ENCODE measurements at regions not wholly inside any gene's neighbourhood (a gene's known extent, or its start where the extent isn't known, plus 50 kb on each side); places are given as distances from the start of the nearest gene placed in this dataset.

DNA sequence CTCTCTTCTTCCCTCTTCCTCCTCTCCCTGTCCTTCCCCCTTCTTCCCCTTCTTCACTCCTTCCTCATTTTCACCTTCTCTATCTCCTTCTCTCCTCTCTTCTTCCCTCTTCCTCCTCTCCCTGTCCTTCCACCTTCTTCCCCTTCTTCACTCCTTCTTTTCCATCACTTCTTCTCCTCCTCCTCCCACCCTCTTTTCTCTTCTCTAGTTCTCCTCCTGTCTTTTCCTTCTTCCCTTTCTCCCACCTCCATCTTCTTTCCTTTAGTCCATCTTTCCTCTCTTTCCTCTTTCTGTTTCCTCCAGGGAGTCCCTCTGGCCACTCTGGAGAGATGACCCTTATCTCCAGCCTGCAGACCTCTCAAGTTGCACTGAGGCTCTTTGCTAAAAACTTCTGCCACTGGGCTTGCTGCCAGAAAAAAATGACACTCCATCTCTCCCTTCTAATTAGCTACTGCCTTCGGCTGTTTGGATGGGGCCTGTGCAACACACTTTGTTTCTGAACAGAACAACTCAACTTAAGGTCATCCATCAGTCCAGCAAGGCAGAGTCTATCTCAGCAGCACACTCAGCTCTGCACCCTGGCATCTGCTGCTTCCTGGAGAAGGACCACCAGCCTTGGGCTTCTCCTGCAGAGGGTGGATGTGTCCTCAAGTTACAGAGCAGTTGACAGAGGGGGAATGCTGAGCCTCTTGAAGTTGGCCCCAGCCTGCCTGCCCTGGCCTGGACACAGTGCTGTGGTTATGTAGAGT, 538.8 kb downstream of the MATN1 start:
- TF ChIP-seq, protein P1, sequence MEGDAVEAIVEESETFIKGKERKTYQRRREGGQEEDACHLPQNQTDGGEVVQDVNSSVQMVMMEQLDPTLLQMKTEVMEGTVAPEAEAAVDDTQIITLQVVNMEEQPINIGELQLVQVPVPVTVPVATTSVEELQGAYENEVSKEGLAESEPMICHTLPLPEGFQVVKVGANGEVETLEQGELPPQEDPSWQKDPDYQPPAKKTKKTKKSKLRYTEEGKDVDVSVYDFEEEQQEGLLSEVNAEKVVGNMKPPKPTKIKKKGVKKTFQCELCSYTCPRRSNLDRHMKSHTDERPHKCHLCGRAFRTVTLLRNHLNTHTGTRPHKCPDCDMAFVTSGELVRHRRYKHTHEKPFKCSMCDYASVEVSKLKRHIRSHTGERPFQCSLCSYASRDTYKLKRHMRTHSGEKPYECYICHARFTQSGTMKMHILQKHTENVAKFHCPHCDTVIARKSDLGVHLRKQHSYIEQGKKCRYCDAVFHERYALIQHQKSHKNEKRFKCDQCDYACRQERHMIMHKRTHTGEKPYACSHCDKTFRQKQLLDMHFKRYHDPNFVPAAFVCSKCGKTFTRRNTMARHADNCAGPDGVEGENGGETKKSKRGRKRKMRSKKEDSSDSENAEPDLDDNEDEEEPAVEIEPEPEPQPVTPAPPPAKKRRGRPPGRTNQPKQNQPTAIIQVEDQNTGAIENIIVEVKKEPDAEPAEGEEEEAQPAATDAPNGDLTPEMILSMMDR (IDR thresholded peaks at IDR 0.05; ENCODE audit: low read depth, low read length): no peak
- Histone ChIP-seq H3K27me3 (ENCODE audit: insufficient read depth, low read depth, severe bottlenecking) (no peaks in the 10 kb centered on the region), H3K36me3 (no peaks in the 10 kb centered on the region), H3K4me3 (ENCODE audit: low read depth, low read length) (no peak overlapping the region), H3K27ac (no peak overlapping the region), H3K9me3 (ENCODE audit: severe bottlenecking) (no peaks in the 10 kb centered on the region)
- no peak for DNase-seq

DNA sequence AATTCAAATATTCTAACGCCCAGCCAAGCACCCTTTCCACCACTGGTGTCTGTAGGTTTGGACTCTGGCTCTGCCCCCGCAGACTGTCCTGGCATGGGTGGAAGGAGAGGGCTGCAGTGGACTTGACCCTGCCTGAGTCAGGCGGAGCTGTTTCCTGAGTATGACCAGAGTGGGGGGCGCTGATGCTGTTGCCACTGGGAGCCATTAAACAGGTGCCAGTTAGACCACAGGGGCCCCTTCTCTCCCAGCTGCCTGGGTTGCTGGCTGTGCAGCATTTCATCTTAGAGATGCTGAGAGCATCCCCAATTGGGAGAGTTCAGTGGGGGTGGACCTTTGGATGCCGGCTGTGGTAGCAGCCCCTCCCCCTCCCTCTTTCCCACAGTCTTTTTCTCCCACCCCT, 539.5 kb downstream of the MATN1 start:
- Histone ChIP-seq H3K9me3 (ENCODE audit: severe bottlenecking) (no peaks in the 10 kb centered on the region), H3K27ac (no peak overlapping the region), H3K27me3 (ENCODE audit: insufficient read depth, low read depth, severe bottlenecking) (no peaks in the 10 kb centered on the region), H3K4me3 (ENCODE audit: low read depth, low read length) (no peak overlapping the region), H3K36me3 (no peaks in the 10 kb centered on the region)
- no peak for DNase-seq
- TF ChIP-seq, protein P1 (IDR thresholded peaks at IDR 0.05; ENCODE audit: low read depth, low read length): no peak

DNA sequence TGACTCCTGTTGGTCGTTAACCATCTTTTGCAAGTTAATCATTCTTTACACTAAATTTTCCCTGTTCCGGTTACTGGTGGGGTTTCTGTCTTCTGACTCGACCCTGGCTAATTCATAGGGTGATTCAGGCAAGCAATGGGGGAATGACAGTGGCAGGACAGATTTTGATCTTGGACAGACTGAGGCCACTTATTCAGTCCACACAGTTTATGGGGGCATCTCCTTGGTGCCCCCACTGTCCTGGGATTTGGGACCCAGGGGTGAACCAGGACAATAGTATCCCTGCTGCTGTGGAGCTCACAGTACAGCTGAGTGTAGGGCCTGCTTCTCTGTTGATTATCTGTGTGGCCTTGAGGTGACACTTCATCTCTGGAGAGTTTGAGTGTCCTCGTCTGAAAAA, 540.4 kb downstream of the MATN1 start:
- DNase-seq: no peak
- Histone ChIP-seq H3K27me3 (ENCODE audit: insufficient read depth, low read depth, severe bottlenecking) (no peaks in the 10 kb centered on the region), H3K27ac (no peak overlapping the region), H3K4me3 (ENCODE audit: low read depth, low read length) (no peak overlapping the region), H3K36me3 (no peaks in the 10 kb centered on the region), H3K9me3 (ENCODE audit: severe bottlenecking) (no peaks in the 10 kb centered on the region)
- TF ChIP-seq, protein P1 (IDR thresholded peaks at IDR 0.05; ENCODE audit: low read depth, low read length): no peak

DNA sequence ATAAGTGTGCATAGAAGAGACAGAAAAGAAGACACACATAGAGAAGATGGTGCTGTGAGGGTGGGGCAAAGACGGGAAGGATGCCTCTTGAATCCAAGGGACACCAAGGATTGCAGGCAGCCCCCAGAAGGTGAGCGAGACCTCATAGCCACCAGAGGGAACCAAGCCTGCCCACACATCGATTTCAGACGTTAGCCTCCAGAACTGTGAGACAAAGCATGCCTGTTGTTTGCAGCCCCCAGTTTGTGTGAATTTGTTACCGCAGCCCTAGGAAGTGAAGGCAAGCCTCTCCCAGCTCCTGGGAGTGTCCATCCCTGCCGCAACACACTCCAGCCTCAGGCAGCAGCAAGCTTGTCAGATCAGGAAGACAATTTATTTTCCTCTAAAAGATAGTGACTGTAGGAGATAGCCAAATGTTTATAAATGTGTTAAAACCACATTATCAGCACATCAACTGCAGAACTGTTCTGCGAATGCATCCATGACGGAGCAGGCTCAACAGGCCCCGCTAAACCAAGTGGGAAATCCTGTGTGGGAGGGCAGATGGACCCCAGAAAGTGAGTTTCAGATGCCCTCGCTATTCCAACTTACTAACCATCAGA, 543.3 kb downstream of the MATN1 start:
- no peaks in the 10 kb centered on the region for H3K36me3 ChIP-seq
- DNase-seq: no peak
- no peaks in the 10 kb centered on the region for H3K27me3 ChIP-seq (ENCODE audit: insufficient read depth, low read depth, severe bottlenecking)
- H3K9me3 ChIP-seq (ENCODE audit: severe bottlenecking): no peaks in the 10 kb centered on the region
- no peak overlapping the region for H3K4me3 ChIP-seq (ENCODE audit: low read depth, low read length)
- TF ChIP-seq, protein P1 (IDR thresholded peaks at IDR 0.05; ENCODE audit: low read depth, low read length): 0 out of 2 replicates have a peak, but pooled peaks have one; percentile 20
- H3K27ac ChIP-seq: no peak overlapping the region

DNA sequence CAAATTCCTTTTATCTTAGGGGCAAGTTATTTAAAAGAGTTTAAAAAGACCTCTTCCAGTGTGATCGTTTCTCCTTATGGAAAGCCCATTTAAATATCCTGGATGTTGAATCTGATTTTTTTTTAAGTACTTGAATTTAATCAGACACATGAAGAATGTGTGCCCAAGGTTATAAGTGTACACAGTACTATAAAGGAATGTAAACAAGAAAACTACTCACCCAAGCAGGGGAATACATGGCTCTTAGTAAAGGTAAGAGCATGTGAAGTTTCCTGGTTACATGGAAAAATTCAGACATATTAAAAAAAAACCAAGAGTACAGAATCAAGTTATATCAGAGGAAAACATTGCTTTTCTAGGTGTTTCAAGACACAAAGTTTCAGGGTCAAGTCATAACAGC, 546.9 kb downstream of the MATN1 start:
- DNase-seq: no peak
- Histone ChIP-seq H3K9me3 (ENCODE audit: severe bottlenecking) (no peaks in the 10 kb centered on the region), H3K27ac (no peak overlapping the region), H3K27me3 (ENCODE audit: insufficient read depth, low read depth, severe bottlenecking) (no peaks in the 10 kb centered on the region), H3K4me3 (ENCODE audit: low read depth, low read length) (no peak overlapping the region), H3K36me3 (no peaks in the 10 kb centered on the region)
- TF ChIP-seq, protein P1 (IDR thresholded peaks at IDR 0.05; ENCODE audit: low read depth, low read length): no peak
